GM23338 (cell line): ENCODE measurements at regions not wholly inside any gene's neighbourhood (a gene's known extent, or its start where the extent isn't known, plus 50 kb on each side); places are given as distances from the start of the nearest gene placed in this dataset.

Experiments
- ATAC-seq: fragments of 200-7000 bp; cut with Tn5 transposase; 3 replicates; pipeline ENCODE4 v1.9.1; 2020
- DNase-seq: peaks from one replicate; pipeline ENCODE4 v3.0.0-alpha.2; 2015; ENCODE audit warnings: low spot score
- H2AFZ ChIP-seq: fragments of 200-600 bp; sonication (generic); 2 replicates; pipeline ENCODE4 v1.8.0; 2016; ENCODE audit warnings: antibody characterized with exemption, mild to moderate bottlenecking, moderate library complexity
- H3F3A ChIP-seq: fragments of 200-600 bp; sonication (generic); replicated peaks from 2 replicates; pipeline ENCODE4 v1.8.0; 2017; ENCODE audit warnings: antibody characterized with exemption, mixed run types, low read depth
- H3K27ac ChIP-seq: fragments of 200-600 bp; sonication (generic); 2 replicates; pipeline ENCODE4 v1.6.1; 2016; ENCODE audit warnings: low read depth
- H3K27me3 ChIP-seq: fragments of 200-600 bp; sonication (generic); 2 replicates; pipeline ENCODE4 v1.8.0; 2016; ENCODE audit warnings: mild to moderate bottlenecking, mixed run types, moderate library complexity; ENCODE audit not compliant: insufficient read depth
- H3K36me3 ChIP-seq: fragments of 200-600 bp; sonication (generic); 2 replicates; pipeline ENCODE4 v1.8.0; 2016; ENCODE audit warnings: mild to moderate bottlenecking; ENCODE audit not compliant: insufficient read depth
- H3K4me1 ChIP-seq: fragments of 200-600 bp; sonication (generic); 2 replicates; pipeline ENCODE4 v1.8.0; 2016; ENCODE audit warnings: mild to moderate bottlenecking, moderate library complexity; ENCODE audit not compliant: insufficient read depth
- H3K4me2 ChIP-seq: fragments of 200-600 bp; sonication (generic); 2 replicates; pipeline ENCODE4 v1.7.1; 2017; ENCODE audit warnings: mixed run types
- H3K4me3 ChIP-seq: fragments of 200-600 bp; sonication (generic); 2 replicates; pipeline ENCODE4 v1.6.1; 2016; ENCODE audit warnings: mixed run types
- H3K79me2 ChIP-seq: fragments of 200-600 bp; sonication (generic); replicated peaks from 2 replicates; pipeline ENCODE4 v1.8.0; 2017; ENCODE audit warnings: mild to moderate bottlenecking; ENCODE audit not compliant: insufficient read depth
- H3K9me2 ChIP-seq: fragments of 200-600 bp; sonication (generic); 2 replicates; pipeline ENCODE4 v1.8.0; 2017; ENCODE audit not compliant: insufficient read depth
- H4K20me1 ChIP-seq: fragments of 200-600 bp; sonication (generic); replicated peaks from 2 replicates; pipeline ENCODE4 v1.8.0; 2017; ENCODE audit warnings: mild to moderate bottlenecking; ENCODE audit not compliant: insufficient read depth
- H3K27ac Mint-ChIP-seq: 2 replicates; pipeline ENCODE4 v1.8.0; 2020; ENCODE audit warnings: inconsistent platforms, mild to moderate bottlenecking, moderate library complexity, mixed read lengths
- H3K27me3 Mint-ChIP-seq: 3 replicates; pipeline ENCODE4 v1.8.0; 2022; ENCODE audit warnings: low read depth, mild to moderate bottlenecking, moderate library complexity, mixed read lengths, inconsistent platforms; ENCODE audit not compliant: insufficient read depth, poor library complexity
- H3K36me3 Mint-ChIP-seq: 3 replicates; pipeline ENCODE4 v1.8.0; 2021; ENCODE audit warnings: low read depth, mild to moderate bottlenecking, inconsistent platforms, moderate library complexity, mixed read lengths
- H3K4me1 Mint-ChIP-seq: 3 replicates; pipeline ENCODE4 v1.8.0; 2020; ENCODE audit warnings: mild to moderate bottlenecking, inconsistent platforms, mixed read lengths
- H3K4me3 Mint-ChIP-seq: 3 replicates; pipeline ENCODE4 v1.8.0; 2021; ENCODE audit warnings: moderate library complexity, mild to moderate bottlenecking, inconsistent platforms, mixed read lengths
- H3K9me3 Mint-ChIP-seq: 3 replicates; pipeline ENCODE4 v1.8.0; 2020; ENCODE audit warnings: moderate library complexity, mild to moderate bottlenecking, inconsistent platforms, mixed read lengths
- EZH2 ChIP-seq: fragments of 200-600 bp; sonication (generic); IDR thresholded peaks from one replicate; pipeline ENCODE4 v1.8.0; 2017; ENCODE audit warnings: antibody characterized with exemption, mild to moderate bottlenecking, low read depth; ENCODE audit not compliant: unreplicated experiment
- EZH2phosphoT487 ChIP-seq: fragments of 200-600 bp; sonication (generic); IDR thresholded peaks from one replicate; pipeline ENCODE4 v1.8.1; 2018; ENCODE audit warnings: antibody characterized with exemption; ENCODE audit not compliant: unreplicated experiment
- JUNB ChIP-seq: IDR thresholded peaks from one replicate; pipeline ENCODE4 v1.6.1; 2016; ENCODE audit warnings: antibody characterized with exemption; ENCODE audit not compliant: unreplicated experiment
- NANOG ChIP-seq: IDR thresholded peaks from 2 replicates; pipeline ENCODE4 v1.6.1; 2016; ENCODE audit warnings: antibody characterized with exemption, borderline replicate concordance
- POLR2AphosphoS5 ChIP-seq: IDR thresholded peaks from 2 replicates; pipeline ENCODE4 v1.6.1; 2016; ENCODE audit warnings: antibody characterized with exemption, low read depth
- STAT1 ChIP-seq: IDR thresholded peaks from one replicate; pipeline ENCODE4 v1.6.1; 2016; ENCODE audit warnings: antibody characterized with exemption; ENCODE audit not compliant: unreplicated experiment
- ZNF114 ChIP-seq: fragments of 250-450 bp; sonication (Bioruptor Pico); IDR thresholded peaks from 2 replicates; pipeline ENCODE4 v1.5.0; 2020; ENCODE audit warnings: mild to moderate bottlenecking, moderate library complexity
- ZNF331 ChIP-seq: fragments of 250-450 bp; sonication (Bioruptor Pico); IDR thresholded peaks from 2 replicates; pipeline ENCODE4 v1.5.0; 2020; ENCODE audit warnings: low read depth, mild to moderate bottlenecking, moderate library complexity
- TF ChIP-seq, protein P1 (sequence below): fragments of 250-450 bp; sonication (Bioruptor Pico); IDR thresholded peaks from 2 replicates; pipeline ENCODE4 v1.5.0; 2020; ENCODE audit warnings: mild to moderate bottlenecking, moderate library complexity
- TF ChIP-seq, protein P2 (sequence below): IDR thresholded peaks from 2 replicates; pipeline ENCODE4 v1.6.1; 2016; ENCODE audit warnings: antibody characterized with exemption
- TF ChIP-seq, protein P3 (sequence below), 2 experiments: fragments of 200-600 bp in 1 of 2; sonication (generic) in 1 of 2; conservative IDR thresholded peaks; 2 replicates each; pipeline versions ENCODE4 v1.5.1 to v1.6.1; 2016 to 2017; ENCODE audit warnings: antibody characterized with exemption in 2 of 2, low read depth in 2 of 2, mild to moderate bottlenecking in 2 of 2, moderate library complexity in 1 of 2

DNA sequence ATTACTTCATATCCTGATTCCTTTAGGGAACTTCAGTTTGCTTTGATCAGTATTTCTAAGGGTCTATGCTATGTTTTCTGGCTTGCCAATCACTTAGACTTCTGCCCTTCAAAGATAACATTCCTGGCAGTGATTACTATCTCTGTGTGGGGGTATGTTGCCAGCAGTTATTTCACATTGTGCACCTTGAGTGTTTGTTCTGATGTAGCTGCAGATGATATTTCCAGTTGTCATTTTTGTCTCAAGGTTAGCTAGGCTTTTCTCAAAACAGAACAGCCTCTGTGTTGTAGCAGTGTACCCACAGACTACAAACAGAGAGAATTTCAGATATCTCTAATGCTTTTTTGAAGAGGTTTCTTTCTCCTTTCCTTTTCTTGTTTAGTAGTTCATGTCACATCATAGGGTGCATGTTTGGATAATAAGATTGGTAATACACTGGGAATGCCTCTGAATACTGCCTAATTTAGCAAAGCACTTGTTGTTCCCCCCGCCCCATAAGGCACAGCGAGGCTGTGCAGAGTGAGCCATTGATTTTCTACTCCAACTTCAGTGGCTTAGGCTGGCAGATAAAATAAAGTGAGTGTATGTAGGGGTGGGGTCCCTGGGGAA is 134.7 kb upstream of the AGR3 start:
- Mint-ChIP-seq H3K27ac (no peak overlapping the region), H3K27me3 (no peaks in the 10 kb centered on the region), H3K4me1 (no peaks in the 10 kb centered on the region), H3K4me3 (no peak overlapping the region), H3K36me3 (no peaks in the 10 kb centered on the region), H3K9me3 (no peaks in the 10 kb centered on the region)
- no peak overlapping the region; the same call in 1 of the 2 replicates for H2AFZ ChIP-seq
- no peak overlapping the region for H3K4me2 ChIP-seq
- H3K36me3 ChIP-seq, result no peaks in the 10 kb centered on the region
- TF ChIP-seq EZH2, result no peak
- TF ChIP-seq, protein P1, sequence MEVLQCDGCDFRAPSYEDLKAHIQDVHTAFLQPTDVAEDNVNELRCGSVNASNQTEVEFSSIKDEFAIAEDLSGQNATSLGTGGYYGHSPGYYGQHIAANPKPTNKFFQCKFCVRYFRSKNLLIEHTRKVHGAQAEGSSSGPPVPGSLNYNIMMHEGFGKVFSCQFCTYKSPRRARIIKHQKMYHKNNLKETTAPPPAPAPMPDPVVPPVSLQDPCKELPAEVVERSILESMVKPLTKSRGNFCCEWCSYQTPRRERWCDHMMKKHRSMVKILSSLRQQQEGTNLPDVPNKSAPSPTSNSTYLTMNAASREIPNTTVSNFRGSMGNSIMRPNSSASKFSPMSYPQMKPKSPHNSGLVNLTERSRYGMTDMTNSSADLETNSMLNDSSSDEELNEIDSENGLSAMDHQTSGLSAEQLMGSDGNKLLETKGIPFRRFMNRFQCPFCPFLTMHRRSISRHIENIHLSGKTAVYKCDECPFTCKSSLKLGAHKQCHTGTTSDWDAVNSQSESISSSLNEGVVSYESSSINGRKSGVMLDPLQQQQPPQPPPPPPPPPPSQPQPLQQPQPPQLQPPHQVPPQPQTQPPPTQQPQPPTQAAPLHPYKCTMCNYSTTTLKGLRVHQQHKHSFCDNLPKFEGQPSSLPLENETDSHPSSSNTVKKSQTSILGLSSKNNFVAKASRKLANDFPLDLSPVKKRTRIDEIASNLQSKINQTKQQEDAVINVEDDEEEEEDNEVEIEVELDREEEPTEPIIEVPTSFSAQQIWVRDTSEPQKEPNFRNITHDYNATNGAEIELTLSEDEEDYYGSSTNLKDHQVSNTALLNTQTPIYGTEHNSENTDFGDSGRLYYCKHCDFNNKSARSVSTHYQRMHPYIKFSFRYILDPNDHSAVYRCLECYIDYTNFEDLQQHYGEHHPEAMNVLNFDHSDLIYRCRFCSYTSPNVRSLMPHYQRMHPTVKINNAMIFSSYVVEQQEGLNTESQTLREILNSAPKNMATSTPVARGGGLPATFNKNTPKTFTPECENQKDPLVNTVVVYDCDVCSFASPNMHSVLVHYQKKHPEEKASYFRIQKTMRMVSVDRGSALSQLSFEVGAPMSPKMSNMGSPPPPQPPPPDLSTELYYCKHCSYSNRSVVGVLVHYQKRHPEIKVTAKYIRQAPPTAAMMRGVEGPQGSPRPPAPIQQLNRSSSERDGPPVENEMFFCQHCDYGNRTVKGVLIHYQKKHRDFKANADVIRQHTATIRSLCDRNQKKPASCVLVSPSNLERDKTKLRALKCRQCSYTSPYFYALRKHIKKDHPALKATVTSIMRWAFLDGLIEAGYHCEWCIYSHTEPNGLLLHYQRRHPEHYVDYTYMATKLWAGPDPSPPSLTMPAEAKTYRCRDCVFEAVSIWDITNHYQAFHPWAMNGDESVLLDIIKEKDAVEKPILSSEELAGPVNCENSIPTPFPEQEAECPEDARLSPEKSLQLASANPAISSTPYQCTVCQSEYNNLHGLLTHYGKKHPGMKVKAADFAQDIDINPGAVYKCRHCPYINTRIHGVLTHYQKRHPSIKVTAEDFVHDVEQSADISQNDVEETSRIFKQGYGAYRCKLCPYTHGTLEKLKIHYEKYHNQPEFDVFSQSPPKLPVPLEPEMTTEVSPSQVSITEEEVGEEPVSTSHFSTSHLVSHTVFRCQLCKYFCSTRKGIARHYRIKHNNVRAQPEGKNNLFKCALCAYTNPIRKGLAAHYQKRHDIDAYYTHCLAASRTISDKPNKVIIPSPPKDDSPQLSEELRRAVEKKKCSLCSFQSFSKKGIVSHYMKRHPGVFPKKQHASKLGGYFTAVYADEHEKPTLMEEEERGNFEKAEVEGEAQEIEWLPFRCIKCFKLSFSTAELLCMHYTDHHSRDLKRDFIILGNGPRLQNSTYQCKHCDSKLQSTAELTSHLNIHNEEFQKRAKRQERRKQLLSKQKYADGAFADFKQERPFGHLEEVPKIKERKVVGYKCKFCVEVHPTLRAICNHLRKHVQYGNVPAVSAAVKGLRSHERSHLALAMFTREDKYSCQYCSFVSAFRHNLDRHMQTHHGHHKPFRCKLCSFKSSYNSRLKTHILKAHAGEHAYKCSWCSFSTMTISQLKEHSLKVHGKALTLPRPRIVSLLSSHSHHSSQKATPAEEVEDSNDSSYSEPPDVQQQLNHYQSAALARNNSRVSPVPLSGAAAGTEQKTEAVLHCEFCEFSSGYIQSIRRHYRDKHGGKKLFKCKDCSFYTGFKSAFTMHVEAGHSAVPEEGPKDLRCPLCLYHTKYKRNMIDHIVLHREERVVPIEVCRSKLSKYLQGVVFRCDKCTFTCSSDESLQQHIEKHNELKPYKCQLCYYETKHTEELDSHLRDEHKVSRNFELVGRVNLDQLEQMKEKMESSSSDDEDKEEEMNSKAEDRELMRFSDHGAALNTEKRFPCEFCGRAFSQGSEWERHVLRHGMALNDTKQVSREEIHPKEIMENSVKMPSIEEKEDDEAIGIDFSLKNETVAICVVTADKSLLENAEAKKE, result no peak
- no peak for TF ChIP-seq POLR2AphosphoS5
- TF ChIP-seq NANOG, result no peak
- no peak for TF ChIP-seq ZNF114 (CRISPR knock-in tag)
- H3K4me1 ChIP-seq, result no peaks in the 10 kb centered on the region
- H3K27ac ChIP-seq, result no peak overlapping the region
- H4K20me1 ChIP-seq, result no peaks in the 10 kb centered on the region
- peaks cover 5% of the 10 kb centered on the region; the same call in 1 of the 2 replicates for H3K9me2 ChIP-seq
- H3K27me3 ChIP-seq, result no peaks in the 10 kb centered on the region
- DNase-seq, result no peak
- ATAC-seq, result no peak
- H3K79me2 ChIP-seq, result no peaks in the 10 kb centered on the region
- no peak overlapping the region for H3K4me3 ChIP-seq
- H3F3A ChIP-seq, result no peaks in the 10 kb centered on the region

DNA sequence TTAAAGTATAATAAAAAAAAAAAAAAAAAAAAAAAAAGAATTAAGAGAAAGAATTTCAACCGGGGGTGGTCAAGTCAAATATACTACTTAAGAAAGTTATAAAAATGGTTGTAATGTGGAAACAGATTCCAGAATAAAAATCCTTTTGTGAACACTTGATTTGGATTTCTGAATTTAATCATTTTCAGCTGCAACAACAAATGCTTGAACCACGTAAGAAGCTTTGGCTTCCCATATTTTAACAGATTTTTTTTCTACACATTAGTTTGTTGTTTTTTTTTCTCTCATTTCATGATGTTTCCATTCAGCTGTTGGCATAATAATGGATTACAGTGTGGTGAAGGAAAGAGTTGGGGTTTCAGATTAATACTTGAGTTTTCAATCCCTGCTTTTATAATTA is 137.3 kb upstream of the AGR3 start:
- Mint-ChIP-seq H3K4me3 (no peak overlapping the region), H3K27ac (no peak overlapping the region), H3K27me3 (no peaks in the 10 kb centered on the region), H3K36me3 (no peaks in the 10 kb centered on the region), H3K9me3 (no peaks in the 10 kb centered on the region), H3K4me1 (no peaks in the 10 kb centered on the region)
- DNase-seq, result no peak
- H3K27ac ChIP-seq, result no peak overlapping the region
- no peak for ATAC-seq
- H3K4me3 ChIP-seq, result no peak overlapping the region
- no peaks in the 10 kb centered on the region for H3K79me2 ChIP-seq
- H4K20me1 ChIP-seq, result no peaks in the 10 kb centered on the region
- no peaks in the 10 kb centered on the region for H3F3A ChIP-seq
- H3K36me3 ChIP-seq, result no peaks in the 10 kb centered on the region
- H3K4me1 ChIP-seq, result no peaks in the 10 kb centered on the region
- no peaks in the 10 kb centered on the region for H3K9me2 ChIP-seq
- H2AFZ ChIP-seq, result no peak overlapping the region
- no peaks in the 10 kb centered on the region for H3K27me3 ChIP-seq
- H3K4me2 ChIP-seq, result no peak overlapping the region
- TF ChIP-seq NANOG, result no peak
- TF ChIP-seq, protein P2, sequence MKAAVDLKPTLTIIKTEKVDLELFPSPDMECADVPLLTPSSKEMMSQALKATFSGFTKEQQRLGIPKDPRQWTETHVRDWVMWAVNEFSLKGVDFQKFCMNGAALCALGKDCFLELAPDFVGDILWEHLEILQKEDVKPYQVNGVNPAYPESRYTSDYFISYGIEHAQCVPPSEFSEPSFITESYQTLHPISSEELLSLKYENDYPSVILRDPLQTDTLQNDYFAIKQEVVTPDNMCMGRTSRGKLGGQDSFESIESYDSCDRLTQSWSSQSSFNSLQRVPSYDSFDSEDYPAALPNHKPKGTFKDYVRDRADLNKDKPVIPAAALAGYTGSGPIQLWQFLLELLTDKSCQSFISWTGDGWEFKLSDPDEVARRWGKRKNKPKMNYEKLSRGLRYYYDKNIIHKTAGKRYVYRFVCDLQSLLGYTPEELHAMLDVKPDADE, result no peak
- no peak for TF ChIP-seq ZNF331 (CRISPR knock-in tag)
- TF ChIP-seq STAT1, result no peak
- TF ChIP-seq ZNF114 (CRISPR knock-in tag), result no peak
- TF ChIP-seq EZH2phosphoT487, result no peak
- TF ChIP-seq, protein P3, sequence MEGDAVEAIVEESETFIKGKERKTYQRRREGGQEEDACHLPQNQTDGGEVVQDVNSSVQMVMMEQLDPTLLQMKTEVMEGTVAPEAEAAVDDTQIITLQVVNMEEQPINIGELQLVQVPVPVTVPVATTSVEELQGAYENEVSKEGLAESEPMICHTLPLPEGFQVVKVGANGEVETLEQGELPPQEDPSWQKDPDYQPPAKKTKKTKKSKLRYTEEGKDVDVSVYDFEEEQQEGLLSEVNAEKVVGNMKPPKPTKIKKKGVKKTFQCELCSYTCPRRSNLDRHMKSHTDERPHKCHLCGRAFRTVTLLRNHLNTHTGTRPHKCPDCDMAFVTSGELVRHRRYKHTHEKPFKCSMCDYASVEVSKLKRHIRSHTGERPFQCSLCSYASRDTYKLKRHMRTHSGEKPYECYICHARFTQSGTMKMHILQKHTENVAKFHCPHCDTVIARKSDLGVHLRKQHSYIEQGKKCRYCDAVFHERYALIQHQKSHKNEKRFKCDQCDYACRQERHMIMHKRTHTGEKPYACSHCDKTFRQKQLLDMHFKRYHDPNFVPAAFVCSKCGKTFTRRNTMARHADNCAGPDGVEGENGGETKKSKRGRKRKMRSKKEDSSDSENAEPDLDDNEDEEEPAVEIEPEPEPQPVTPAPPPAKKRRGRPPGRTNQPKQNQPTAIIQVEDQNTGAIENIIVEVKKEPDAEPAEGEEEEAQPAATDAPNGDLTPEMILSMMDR (conservative IDR thresholded peaks at IDR 0.05; ENCODE audit: low read depth in 2 of 2), result no peak
- no peak for TF ChIP-seq JUNB
